Stimulated activated CD8-positive, alpha-beta memory T cell treated with anti-CD3 and anti-CD28 coated beads, Interleukin-4, amount 100 ng/mL, for 24 hours (primary cell): ENCODE measurements at regions not wholly inside any gene's neighbourhood (a gene's known extent, or its start where the extent isn't known, plus 50 kb on each side); places are given as distances from the start of the nearest gene placed in this dataset.
"Not testable (repeated sequence)": the region's sequence is repeated elsewhere in the genome, so short reads cannot be mapped to it uniquely, and the experiment has no call there.

ENCODE experiments used
- DNase-seq: peaks from one replicate; pipeline ENCODE4 v3.0.0-alpha.2; 2020; ENCODE audit warnings: low read depth

DNA sequence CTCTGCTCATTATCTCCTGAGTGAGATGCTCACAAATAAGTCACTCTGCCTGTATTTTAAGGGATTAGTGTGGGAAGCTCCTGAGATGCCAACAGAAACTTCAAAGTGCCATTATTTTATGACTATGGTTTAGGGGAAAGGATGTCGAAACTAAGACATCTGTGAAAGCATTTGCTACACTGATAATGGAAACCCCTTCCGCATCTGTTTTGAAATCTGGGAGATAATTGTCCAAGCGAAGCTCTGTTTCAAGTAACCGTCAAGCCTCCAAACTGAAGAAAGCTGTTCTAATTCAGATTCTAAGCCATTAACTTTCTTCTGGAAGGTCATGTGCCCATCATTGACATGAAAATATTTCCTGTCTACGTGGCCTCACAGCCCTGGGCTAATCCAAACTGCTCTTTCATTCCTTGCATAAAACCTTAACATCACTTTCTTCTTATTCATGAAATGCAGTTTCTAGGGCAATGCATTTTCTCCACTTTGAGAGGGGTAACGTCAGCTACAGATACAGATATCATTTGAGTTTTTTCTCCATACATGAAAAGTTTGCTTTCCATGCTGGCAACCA is 932.0 kb downstream of the C6orf118 start:
- no peak for DNase-seq

DNA sequence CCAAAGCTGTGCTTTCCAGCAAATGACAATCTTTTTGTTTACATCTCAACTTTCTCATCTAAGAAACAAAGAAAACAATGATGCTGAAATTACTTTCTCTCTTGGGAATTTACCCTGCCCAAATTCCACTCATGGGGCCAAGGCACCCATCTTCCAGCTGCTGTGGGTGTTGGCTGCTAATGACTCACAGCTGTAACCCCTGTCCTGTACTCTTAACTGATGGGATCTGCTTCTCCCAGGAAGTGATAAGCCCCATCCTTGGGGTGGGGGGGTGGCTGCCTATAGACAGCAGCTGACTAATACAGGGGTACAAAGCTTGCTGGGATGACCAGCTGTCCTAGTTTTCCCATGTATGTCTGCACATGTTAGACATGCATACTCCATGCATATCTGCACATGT is 938.6 kb downstream of the C6orf118 start:
- no peak for DNase-seq

DNA sequence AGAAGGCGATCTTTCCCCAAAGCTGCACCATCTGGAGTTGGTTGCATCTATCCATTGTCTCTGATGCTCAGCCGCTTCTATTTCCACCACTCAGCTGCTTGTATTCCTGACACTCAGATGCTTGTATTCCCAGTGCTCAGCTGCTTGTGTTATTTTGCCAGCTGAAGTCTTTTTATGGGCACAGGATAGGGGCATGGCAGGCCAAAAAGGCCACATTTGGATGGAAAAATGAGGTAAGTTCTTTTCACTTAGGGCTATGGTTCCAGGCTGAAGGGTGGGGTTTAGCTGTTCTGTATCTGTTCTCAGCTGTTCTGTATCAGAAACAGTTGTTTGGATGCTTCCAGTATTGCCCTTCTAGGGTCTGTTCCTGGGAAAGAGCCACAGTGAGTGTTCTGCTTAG is 944.9 kb downstream of the QKI start:
- no peak for DNase-seq

DNA sequence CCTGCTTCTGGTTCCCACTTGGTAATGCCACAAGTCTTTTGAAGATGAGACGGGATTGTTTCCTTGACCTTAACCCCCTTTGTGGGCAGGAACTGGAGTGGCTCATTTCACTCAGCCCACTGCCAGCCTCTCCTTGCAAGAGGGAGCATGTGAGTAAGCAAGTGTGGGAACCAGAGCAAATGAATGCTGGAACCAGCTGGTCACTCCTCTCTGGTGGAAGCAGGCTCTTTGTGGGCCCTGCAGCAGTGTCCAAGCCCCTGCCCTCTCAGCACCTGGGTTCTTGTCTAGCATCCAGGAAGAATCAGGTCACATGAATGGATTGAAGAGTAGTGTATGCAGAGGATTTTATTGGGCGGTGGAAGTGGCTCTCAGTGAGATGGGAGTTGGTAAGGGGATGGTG is 944.5 kb downstream of the QKI start:
- no peak for DNase-seq

DNA sequence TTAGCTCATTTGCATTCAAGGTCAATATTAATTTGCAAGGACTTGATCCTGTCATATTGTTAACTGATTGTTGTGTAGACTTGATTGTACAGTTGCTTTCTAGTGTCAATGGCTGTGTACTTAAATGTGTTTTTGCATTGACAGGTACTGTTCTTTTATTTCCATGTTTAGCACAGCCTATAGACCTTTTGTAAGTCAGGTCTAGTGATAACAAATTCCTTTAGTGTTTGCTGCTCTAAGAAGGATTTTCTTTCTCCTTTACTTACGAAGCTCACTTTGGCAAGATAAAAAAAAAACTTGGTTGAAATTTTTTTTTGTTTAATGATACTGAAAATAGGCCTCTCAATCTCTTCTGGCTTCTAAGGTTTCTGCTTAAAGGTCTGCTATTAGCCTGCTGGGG is 942.3 kb downstream of the QKI start:
- no peak for DNase-seq

DNA sequence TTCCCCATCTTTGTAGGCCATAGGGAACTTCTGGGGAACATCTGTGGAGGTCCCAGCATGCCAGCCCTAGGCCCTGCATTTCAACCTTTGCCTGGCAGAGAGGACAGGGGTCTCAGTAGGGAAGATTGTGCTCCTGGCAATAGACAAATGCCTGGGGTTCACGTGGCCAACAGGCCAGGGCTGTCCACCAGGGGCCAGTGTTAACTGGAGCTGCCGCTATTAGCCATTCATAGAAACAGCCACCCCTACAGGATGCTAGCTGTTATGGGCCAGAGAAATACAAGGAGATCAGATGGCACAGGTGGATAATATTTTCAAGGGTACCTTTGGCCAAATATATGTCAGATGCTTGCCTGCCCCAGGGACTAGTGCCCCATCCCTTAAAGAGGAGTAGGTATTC is 932.9 kb downstream of the QKI start:
- DNase-seq, result no peak

DNA sequence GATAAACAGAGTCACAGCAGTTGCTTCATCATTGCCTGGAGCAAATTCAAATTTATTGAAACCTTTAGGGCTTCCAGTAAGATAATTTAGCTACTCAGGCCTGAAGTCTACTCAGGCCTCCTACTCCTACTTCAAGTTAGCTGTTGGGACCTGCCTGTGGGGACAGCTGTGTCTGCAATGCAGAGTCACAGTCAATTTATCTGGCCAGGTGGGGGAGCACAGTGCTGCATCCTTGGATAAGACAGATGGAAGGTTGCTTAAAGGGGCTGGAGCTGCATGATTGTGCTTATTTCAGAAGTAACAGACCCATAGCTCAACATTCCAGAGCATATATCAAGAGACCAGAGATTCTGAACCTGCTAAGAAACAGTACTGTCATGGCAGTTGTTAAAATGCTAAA is 932.1 kb downstream of the QKI start:
- DNase-seq, result no peak

DNA sequence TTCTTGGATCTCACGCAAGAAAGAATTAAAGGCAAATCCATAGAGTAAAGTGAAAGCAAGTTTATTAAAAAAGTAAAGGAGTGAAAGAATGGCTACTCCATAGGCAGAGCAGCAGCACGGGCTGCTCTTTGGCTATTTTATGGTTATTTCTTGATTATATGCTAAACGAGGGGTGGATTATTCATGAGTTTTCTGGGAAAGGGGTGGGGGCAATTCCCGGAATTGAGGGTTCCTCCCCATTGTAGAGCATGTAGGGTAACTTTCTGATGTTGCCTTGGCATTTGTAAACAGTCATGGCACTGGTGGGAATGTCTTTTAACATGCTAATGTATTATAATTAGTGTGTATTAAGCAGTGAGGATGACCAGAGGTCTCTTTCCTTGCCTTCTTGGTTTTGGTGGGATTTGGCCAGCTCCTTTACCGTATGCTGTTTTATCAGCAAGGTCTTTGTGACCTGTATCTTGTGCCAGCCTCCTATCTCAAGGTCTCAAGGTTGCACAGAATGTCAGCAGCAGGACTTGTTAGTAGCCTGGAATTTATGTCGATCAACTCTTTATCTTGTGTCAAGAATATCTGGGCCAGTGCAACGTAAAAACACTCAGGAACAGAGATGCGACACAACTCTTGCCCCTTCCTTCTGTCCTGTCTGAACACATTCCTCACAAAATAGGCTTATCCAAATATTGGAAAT is 931.4 kb downstream of the QKI start:
- DNase-seq, result no peak

DNA sequence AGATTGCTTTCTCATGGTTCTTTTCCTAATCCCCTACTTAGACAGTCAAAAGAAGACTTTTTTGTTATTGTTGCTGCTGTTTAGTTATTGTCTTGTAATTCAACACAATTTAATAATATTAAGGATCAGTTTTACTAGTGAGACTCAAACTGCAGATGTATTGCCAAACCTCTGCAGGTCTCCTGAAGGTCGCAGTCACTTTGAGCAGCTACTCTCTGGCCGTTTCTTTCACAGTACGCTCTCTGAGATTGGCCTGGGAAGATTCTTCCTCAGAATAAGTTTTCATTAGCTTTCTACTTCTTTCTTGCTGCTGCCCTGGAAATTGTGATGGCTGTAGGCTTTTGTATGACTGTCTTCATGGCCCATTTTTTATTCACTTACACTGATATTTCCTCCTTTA is 930.8 kb downstream of the QKI start:
- DNase-seq, result no peak

DNA sequence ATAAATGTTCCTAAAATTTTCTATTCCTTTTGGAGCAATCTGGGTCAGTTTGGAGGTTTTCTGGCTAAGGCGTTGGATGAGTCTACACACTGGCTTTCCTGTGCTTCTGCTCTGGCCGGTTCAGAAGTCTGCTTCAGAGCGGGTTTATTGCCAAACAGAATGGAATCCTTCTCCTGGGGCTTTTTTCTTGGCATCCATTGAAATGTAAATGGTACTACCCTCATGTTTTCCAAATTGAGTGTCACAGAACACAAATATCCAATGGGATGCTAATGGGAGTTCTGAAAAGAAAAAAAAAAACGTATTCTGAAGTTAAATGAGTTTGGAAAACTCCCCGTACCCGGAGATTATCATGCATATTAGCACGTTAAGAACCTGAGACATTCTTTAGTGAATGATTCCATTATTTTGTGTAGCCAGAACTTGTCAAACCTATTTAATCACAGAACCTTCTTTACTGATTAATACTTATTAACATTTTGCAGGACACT is 930.3 kb downstream of the QKI start:
- no peak for DNase-seq

DNA sequence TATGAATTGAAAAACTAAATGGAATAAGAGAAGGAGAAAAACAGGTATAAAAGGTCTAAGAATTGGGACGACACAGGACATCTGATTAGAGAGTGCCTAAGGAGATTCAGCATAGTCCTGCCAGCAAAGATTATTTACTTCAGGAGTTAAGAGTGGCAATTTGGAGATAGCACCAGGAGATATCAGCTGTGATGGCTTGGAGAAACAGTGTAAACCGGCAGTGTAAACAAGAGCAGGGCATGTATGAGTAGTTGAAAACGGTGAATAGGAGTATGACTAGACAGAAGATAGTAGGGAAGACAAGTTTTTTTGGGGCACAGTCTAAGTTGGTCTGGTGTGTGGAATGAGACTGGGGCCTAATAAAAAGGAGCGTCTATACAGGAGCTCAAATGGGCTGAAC is 924.9 kb downstream of the QKI start:
- not testable (repeated sequence) for DNase-seq

DNA sequence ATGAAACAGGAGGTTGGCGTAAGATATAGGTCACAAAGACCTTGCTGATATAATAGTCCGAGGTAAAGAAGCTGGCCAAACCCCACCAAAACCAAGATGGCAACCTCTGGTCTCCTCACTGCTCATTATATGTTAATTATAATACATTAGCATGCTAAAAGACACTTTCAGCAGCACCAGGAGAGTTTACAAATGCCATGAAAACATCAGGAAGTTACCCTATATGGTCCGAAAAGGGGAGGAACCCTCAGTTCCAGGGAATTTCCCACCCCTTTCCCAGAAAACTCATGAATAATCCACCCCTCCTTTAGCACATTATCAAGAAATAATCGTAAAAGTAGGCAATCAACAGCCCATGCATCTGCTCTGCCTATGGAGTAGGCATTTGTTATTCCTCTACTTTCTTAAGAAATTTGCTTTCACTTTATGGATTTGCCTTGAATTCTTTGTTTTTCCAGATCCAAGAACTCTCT is 923.4 kb downstream of the QKI start:
- DNase-seq, result no peak

DNA sequence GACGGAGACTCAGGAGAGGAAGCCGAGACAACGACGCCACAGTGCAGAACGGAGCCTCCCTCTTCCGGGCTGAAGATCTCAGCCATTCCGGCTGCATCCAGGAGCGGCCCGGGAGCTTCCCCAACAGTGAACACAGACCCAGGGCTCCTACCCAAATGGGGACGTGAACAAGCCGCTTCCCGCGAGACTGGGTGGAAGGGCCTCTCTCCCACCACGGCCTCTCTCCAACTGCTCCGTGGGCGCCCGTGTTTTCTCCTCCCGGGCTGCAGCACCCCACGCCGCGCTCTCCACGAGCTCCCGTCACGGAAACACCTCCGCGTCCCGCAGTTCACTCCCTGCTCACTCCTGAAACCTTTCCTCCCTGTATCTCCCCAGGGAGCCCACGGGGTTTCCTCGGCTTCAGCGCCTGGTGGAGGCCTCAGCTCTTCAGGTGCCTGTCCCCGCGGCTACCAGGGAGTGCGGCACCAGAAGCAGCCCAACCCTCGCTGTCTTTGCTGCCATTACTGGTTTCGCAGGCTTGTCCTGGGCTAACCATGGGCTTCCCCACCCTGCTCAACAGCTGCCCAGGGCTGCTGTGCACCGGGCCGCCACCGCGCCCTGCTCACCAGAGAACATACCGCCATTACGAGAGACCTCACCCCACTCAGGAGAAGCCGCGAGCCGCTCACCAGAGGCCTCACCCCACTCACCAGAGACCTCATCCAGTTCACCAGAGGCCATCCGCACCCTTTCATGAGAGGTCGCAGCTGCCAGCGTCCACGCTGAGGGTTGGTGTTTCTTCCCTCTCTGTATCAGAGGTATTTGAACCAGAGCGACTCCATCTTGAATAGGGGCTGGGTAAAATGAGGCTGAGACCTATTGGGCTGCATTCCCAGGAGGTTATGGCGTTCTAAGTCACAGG is 922.8 kb downstream of the QKI start:
- no peak for DNase-seq

DNA sequence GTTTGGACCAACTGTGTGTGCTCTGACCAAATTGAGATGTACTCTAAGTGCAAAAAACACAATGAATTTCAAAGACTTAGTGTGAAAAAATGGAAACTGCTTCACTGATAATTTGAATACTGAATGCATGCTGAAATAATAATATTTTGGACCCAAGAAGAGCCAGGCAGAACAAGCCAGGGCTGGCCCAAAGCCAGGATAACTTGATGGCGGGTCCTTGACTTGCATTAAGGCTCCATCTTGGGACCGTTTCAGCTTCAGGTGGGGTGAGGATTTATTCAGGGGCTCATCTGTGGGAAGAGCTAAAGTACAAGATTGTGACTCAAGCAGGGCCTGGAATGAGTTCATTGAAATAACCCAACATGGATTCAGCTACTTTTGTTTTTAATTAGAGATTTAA is 921.9 kb downstream of the QKI start:
- DNase-seq, result no peak

DNA sequence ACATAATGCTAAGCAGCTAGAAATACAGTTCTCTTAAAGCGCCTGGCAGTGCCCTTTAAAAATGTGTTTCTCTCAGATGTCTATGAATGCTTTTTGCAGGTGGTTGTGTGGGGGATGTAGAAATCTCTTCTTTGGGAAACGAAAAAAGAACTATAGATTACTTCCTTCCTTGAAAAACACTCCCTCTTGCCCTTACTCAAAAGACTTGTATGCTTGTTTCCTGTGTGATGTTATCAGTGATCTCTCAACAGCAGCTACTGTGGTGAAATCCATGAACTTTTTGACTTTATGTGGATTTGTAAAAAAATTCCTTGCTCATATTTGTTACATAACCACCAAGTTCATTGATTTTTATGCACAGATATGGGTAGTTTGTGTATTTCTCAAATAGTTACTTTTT is 916.5 kb downstream of the QKI start:
- no peak for DNase-seq

DNA sequence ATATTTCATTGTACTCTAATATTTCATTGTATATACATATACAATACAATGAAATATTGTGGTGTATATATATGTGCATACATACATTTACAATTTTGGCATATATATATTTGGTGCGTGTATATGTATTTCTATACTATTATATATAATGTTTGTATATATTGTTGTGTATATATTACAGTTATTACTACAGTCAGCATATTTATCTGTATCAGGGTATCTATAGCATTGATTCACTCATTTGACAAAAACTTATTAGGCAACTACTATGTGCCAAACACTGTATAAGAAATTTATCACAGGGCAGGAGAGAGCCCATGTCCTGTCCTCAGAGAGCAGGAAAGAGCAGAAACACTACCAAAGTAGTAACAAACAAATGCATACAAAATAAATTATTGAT is 910.6 kb downstream of the QKI start:
- DNase-seq, result no peak

DNA sequence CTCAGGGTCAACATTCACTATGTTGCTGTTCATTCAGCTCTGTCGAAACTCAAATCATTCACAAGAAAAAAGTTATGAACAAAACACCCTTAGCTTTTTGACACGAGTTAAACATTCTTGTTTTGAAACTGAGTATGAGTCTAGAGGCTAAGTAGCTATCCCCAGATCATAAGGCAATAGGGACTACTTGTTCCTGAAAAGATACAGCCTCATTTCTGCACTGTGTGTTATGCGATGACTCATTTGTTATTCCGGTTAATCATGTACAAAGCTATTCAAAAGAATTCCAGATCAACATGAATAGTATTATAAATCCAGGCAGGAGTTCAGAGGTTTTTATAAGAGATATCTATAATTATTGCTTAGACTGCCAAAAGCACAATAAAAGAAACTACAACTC is 908.0 kb downstream of the QKI start:
- no peak for DNase-seq

DNA sequence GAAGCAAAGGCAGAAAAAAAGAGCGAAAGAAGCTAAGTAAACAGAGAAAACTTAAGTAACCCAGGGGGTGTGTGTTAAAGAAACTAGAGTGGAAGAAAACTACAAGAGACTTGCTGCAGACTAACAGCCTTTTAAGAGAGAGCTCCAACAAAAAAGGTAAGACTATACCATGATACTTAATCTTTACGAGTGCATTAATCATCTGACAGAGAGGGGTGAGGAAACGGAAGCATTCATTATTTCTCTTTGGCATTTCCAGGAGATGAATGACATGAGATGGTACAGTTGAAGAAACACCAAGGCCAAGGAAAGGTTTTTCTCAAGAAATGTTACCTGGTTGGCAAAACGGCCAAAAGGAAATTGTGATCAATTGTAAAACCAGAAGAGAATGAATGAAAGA is 906.8 kb downstream of the QKI start:
- no peak for DNase-seq

DNA sequence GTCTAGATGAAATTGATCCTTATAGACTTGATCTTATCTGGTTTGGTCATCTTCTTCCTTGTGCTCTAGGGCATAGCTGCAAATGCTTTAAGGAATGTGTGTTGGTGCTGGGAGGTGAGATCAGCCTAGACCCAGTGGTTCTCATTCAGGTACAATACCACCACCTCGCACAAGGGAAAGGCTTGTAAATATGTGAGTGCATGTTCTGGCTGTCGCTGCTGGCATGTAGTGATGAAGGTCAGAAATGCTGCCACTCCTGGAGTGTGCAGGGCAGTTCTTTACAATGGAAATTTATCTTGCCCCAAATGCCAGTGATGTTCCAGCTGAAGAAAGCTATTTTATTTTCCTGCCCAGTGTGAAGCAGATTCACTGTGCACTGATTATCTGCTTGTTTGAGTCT is 900.9 kb downstream of the QKI start:
- DNase-seq, result no peak

DNA sequence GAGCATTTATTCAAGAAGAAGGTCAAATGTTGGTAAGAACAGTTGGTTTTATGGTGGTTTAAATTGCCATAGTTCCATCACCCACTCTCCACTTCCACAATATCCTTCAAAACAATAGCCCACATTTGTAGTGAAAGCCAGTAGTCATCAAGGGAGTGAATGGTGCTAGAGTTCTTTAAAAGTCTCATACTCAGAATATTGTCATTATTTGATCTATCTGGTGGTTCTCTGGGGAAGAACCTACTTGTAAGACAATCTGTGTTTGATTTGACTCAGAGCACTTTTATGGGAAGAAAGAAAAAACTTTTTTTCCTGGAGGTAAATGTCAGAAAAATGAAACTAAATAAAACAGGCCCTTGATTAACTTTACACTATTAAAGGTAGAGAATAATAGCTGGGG is 893.8 kb downstream of the QKI start:
- no peak for DNase-seq

DNA sequence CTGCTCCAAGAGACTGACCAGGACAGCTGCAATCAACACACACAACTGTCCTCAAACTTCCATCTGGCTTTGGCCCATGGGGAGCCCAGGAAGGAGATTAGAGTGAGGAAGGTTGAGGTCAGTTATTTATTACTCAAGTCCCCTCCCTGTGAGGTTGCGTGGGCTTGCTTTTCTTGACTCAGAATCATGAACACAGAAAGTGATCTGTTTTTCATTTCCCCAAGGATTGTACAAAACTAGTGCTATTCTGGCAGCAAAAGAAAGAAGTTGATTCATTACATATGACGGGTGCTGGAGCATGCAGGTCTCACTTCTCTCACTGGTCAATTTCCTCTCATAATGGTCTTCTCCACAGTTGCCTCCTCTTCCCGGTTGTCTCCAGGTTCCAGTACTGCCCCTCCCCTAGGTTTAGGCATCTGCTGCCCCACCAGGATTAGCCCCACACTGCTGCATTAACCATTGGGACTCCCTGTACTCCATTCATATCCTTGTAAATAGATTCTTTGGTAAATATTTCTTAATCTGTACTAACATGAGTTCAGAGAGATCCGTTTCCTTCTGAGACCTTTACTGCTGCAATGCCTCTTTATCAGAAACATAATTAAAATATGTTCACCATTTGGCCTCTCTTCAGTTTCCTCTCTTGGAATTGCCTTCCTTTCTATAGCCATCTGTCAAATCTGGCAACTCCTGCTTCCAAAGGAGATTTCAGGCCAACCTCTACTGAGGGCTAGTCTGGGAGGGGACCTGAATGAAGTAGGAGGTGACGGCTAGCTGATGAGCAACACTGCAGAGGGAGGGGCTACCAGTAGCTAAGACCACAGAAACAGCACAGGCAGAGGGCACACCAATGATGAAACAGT is 888.8 kb downstream of the QKI start:
- no peak for DNase-seq

DNA sequence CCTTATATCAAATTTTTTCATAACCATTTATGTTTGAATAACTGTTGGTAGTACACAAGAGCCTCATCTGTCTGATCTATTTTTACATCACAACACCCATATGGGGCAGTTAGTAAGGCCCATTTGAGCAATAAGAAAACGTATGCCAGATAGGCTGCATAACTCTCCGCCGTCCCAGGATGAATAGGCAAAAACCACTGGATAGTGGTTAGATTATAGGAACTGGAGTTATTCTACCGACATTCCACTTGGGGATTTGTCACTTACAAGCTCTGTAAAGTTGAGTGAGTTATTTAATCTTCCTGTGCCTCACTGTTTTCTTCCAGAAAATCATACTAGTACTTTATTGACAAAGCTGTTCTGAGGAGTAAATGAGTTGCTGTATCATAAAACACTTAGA is 881.9 kb downstream of the QKI start:
- no peak for DNase-seq
